ENCODE measurements at regions not wholly inside any gene's neighbourhood (a gene's known extent, or its start where the extent isn't known, plus 50 kb on each side); places are given as distances from the start of the nearest gene placed in this dataset.
A peak's percentile ranks its signal among the peaks of the same experiment; 100 is the strongest.

GRCh38 chr6:119915971-119916370 lies 566.4 kb upstream of the MAN1A1 start:
- no peak for DNase-seq (ENCODE audit: low read depth in 4 of 4, low spot score in 3 of 4)

GRCh38 chr6:119908157-119908556 lies 558.6 kb upstream of the MAN1A1 start:
- no peak for DNase-seq (ENCODE audit: low read depth in 4 of 4, low spot score in 3 of 4)

GRCh38 chr6:119902681-119903080 lies 553.1 kb upstream of the MAN1A1 start:
- DNase-seq (ENCODE audit: low read depth in 4 of 4, low spot score in 3 of 4), result no peak

- no peak for DNase-seq (ENCODE audit: low read depth in 4 of 4, low spot score in 3 of 4)
These were observed 547.2 kb upstream of the MAN1A1 start for GRCh38 chr6:119896806-119897205.

- DNase-seq (ENCODE audit: low read depth in 4 of 4, low spot score in 3 of 4), result no peak
These were observed 546.1 kb upstream of the MAN1A1 start for GRCh38 chr6:119895626-119896025.

- peak in 3 of 4 donors; percentile 2 to 30 (median 14) for DNase-seq (ENCODE audit: low read depth in 4 of 4, low spot score in 3 of 4)
These were observed 545.2 kb upstream of the MAN1A1 start for GRCh38 chr6:119894811-119895210.

- no peak for DNase-seq (ENCODE audit: low read depth in 4 of 4, low spot score in 3 of 4)
These were observed 542.1 kb upstream of the MAN1A1 start for GRCh38 chr6:119891644-119892043.

GRCh38 chr6:119891206-119891605 lies 541.6 kb upstream of the MAN1A1 start:
- DNase-seq (ENCODE audit: low read depth in 4 of 4, low spot score in 3 of 4), result no peak

- DNase-seq (ENCODE audit: low read depth in 4 of 4, low spot score in 3 of 4), result no peak
These were observed 540.9 kb upstream of the MAN1A1 start for GRCh38 chr6:119890470-119890869.

GRCh38 chr6:119887666-119888065 lies 538.1 kb upstream of the MAN1A1 start:
- DNase-seq (ENCODE audit: low read depth in 4 of 4, low spot score in 3 of 4), result no peak

GRCh38 chr6:119881416-119881815 lies 531.9 kb upstream of the MAN1A1 start:
- DNase-seq (ENCODE audit: low read depth in 4 of 4, low spot score in 3 of 4), result no peak

- DNase-seq (ENCODE audit: low read depth in 4 of 4, low spot score in 3 of 4), result no peak
These were observed 531.3 kb upstream of the MAN1A1 start for GRCh38 chr6:119880840-119881239.

- DNase-seq (ENCODE audit: low read depth in 4 of 4, low spot score in 3 of 4), result no peak
These were observed 530.2 kb upstream of the MAN1A1 start for GRCh38 chr6:119879731-119880130.

GRCh38 chr6:119874381-119874780 lies 524.8 kb upstream of the MAN1A1 start:
- no peak for DNase-seq (ENCODE audit: low read depth in 4 of 4, low spot score in 3 of 4)

- no peak for DNase-seq (ENCODE audit: low read depth in 4 of 4, low spot score in 3 of 4)
These were observed 523.5 kb upstream of the MAN1A1 start for GRCh38 chr6:119873107-119873506.

- DNase-seq (ENCODE audit: low read depth in 4 of 4, low spot score in 3 of 4), result no peak
These were observed 522.0 kb upstream of the MAN1A1 start for GRCh38 chr6:119871520-119871919.

GRCh38 chr6:119865466-119866350 lies 516.1 kb upstream of the MAN1A1 start:
- DNase-seq (ENCODE audit: low read depth in 4 of 4, low spot score in 3 of 4), result no peak

GRCh38 chr6:119862719-119863118 lies 513.2 kb upstream of the MAN1A1 start:
- no peak for DNase-seq (ENCODE audit: low read depth in 4 of 4, low spot score in 3 of 4)

- DNase-seq (ENCODE audit: low read depth in 4 of 4, low spot score in 3 of 4), result no peak
These were observed 509.3 kb upstream of the MAN1A1 start for GRCh38 chr6:119858901-119859300.

- DNase-seq (ENCODE audit: low read depth in 4 of 4, low spot score in 3 of 4), result no peak
These were observed 506.6 kb upstream of the MAN1A1 start for GRCh38 chr6:119856136-119856535.

GRCh38 chr6:119848696-119849095 lies 499.1 kb upstream of the MAN1A1 start:
- no peak for DNase-seq (ENCODE audit: low read depth in 4 of 4, low spot score in 3 of 4)

GRCh38 chr6:119845161-119845560 lies 495.6 kb upstream of the MAN1A1 start:
- DNase-seq (ENCODE audit: low read depth in 4 of 4, low spot score in 3 of 4), result no peak

- DNase-seq (ENCODE audit: low read depth in 4 of 4, low spot score in 3 of 4), result no peak
These were observed 494.8 kb upstream of the MAN1A1 start for GRCh38 chr6:119844387-119844786.

Data from left renal pelvis (tissue), 4 donors.